Lower leg skin (tissue), 3 donors: ENCODE measurements at regions not wholly inside any gene's neighbourhood (a gene's known extent, or its start where the extent isn't known, plus 50 kb on each side); places are given as distances from the start of the nearest gene placed in this dataset.

Experiments used
- CTCF ChIP-seq, 3 donors: fragments of 450-650 bp; IDR thresholded peaks; one replicate each; pipeline ENCODE4 v1.5.1; 2016; ENCODE audit warnings: antibody characterized with exemption in 3 of 3, mild to moderate bottlenecking in 3 of 3, moderate library complexity in 2 of 3
- POLR2A ChIP-seq, 2 donors: fragments of 450-650 bp; IDR thresholded peaks; one replicate each; pipeline ENCODE4 v1.6.1; 2016 to 2017; ENCODE audit warnings: antibody characterized with exemption in 2 of 2, mild to moderate bottlenecking in 1 of 2, moderate library complexity in 1 of 2

GRCh38 chr3:159929171-159930141 lies 59.2 kb upstream of the IL12A start:
- TF ChIP-seq POLR2A (IDR thresholded peaks at IDR 0.05) (no peak), CTCF (IDR thresholded peaks at IDR 0.05) (no peak)
